ENCODE measurements at regions not wholly inside any gene's neighbourhood (a gene's known extent, or its start where the extent isn't known, plus 50 kb on each side); places are given as distances from the start of the nearest gene placed in this dataset.

DNA sequence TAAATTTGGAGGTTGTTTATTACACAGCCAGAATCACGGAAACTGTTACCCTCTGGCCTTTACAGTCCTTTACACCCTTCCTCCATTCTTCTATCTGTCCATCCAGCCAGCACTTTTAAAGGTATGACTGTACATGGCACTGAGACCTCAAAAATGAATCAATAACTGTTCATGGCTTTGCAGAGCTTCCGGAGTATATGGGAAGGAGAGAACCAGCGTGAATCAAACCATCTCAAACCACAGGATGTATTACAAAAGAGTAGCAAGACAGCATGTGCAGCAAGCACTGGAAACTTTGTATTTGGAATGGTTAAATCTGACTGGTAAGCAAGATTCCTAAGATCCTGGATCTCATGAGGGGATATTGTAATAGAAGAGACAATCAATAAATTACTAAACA is 228.5 kb upstream of the CASK start:
- FAIRE-seq: no peak

DNA sequence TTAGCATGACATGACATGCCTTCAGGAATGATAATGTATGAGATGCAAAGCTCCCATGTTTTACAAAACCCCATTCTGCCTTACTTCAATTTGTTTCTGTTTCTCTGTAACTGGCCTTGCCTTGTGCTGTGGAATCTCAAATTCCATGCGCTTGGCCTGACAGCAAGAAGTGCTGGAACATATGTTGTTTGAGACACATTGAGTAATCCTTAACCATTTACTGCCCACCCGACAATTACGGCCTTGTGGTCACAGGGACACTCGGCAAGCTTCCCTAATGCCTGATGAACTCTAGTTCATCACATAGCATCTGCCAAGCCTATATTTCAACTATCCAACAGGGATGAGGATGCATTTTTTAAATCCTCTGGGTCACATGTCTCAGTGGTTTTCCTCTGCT is 226.4 kb upstream of the CASK start:
- no peak for FAIRE-seq

DNA sequence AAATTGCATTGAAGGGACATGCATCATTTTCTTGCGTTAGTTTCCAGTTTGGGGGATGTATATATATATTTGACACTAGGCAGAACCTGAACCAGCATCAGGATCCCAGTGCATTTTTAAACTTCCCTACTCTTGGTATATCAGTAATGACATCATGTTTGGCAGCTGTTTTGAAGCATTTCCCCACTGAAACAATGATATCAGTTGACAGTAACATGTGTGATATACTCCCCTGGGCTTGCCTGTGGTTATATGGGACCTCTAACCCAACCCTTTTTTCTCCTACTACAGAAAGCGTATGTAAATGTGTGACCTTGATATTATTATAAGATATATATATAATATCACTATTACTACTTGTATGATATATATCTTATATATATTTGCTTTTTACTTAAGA is 225.9 kb upstream of the CASK start:
- peak; percentile 58 for FAIRE-seq

DNA sequence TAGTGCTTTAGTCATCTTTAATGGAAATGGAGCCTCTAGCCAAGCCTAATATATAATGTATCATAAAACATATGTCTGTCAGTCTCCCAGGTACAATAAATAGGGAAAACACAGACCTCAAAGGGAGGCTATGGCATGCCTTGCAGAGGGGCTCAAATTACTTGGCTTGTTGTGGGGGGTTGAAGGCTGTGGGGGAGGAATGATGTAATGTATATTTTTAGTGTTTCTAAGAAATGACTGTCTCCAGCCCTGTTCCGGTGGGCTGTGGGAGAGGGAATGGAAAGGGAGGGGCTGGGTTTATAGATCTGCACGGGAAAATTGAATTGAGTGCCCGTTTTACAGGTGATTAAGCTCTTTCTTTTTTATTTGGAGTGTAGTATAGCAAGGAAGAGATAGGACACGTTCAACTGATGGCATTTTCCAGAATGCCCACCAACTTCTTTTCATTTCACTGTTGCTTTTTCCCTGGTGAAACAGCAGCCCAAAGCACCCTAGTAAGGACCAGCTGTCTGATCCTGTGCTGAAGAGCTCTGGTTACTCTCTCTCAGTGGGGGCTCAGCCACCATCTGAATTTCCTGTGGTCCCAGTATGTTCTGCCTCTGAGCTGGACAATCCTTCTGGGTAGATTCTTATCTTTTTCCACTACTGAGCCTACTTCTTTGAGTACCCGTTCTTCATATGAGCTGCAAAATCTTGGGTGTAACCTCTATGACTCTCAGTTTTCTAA is 220.7 kb upstream of the CASK start:
- FAIRE-seq: no peak

DNA sequence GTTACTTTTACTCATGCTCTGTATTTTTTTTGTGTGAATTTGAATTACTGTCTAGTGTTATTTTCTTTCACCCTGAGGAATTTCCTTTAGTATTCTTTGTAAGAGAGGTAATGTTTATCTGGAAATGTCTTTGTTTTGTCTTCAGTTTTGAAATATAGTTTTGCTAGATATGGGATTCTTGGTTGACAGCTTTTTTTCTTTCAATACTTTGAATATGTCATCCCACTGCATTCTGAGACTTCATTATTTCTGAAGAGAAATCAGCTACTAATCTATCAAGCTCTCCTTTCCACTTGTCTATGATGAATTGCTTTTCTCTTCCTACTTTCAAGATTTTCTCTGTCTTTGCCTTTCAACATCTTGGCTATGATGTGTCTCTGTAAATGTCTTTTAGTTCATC is 217.0 kb upstream of the CASK start:
- peak; percentile 91 for FAIRE-seq

DNA sequence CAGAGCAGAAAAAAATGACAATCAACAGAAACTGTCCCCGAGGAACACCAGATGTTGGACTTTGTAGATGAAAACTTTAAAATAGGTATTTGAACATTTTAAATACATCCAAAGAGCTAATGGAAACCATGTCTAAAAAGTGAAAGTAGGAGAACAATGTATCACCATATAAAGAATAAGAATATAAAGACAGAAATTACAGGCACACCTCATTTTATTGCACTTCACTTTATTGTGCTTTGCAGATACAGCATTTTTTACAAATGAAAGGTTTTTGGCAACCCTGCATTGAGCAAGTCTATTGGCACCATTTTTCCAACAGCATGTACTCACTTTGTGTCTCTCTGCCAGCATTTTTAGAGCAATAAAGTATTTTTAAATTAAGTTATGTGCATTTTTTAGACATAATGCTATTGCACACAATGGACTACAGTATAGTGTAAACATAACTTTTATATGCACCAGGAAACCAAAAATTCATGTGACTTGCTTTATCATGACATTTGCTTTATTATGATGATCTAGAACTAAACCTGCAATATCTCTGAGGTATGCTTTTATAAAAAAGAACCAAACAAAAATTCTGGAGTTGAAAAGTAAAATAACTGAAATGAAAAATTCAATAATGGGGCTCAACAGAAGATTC is 212.4 kb upstream of the CASK start:
- FAIRE-seq: peak; percentile 96

DNA sequence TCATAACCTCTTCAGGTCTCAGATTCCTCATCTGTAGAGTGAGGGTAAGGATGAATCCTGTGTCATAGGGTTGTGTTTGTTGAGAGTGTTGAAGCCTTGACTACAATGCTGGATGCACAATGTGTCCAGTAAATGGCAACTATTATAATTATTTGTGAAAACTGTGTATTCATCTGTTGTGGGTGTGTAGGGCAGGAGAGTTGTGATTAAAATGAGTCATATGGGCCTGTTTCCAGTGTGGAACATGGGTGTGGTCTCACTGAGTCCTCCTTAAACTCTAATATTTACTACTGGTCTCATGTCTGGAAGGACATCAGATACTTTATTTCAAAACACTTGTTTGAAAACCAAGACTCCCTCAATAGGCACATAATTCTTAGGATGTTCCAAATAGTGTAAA is 208.5 kb upstream of the CASK start:
- no peak for FAIRE-seq

DNA sequence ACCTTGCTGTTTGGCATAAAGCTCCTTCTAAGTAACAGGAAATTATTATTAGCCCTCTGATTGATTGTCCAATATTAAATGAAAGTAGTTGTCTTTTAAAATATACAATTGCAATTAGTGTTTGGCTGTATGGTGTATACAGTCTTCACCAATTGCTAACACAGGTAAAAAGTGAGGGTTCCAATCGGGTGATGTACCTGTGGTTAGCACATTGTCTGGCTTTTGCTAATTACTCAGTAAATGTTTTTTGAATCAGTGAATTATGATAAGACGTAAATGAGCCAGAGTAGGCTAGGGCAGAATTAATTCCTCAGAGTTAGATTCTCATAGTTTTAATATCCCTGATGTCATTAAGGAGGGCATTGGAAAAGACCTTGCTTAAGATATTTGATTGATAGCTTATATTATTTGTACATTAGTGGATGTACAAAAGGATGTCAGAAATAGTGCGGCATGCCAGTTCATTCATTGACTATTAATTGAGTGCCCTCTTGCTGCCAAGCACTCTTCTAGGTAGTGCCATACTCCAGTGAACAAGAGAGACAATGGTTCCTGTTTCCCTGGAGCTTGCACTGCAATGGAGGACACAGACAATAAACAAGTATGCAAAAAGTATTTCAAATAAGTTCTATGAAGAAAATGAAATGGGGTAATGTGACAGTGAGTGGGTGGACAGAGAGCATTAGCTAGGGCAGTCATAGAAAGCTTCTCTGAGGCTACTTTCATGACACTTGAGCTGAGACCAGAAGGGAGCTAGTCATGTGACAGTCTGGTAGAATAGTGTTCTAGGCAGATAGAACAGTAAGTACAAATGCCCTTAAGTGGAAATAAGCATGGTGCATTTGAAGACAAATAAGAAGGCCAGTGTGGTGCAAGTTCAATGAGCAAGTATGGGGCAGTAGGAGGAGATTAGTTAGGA is 205.9 kb upstream of the CASK start:
- peak; percentile 14 for FAIRE-seq

DNA sequence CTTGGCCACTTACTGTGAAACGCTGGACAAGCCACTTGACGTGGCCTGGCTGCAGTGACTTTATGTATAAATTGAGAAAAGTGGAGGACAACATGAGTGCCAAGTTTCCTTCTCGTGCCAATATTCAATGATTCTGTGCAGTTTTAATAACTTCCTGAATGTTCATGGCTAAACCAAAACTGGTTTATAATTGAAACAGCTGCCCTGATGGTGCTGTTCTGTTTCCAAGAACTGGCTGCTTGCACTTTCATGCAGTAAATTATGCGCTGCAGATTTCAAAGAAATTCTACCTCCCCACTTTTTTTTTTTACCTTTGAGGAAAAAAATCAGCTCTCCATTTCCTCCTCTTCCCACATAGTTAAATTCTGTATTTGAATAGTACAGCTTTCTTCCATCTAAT is 205.2 kb upstream of the CASK start:
- FAIRE-seq: no peak

DNA sequence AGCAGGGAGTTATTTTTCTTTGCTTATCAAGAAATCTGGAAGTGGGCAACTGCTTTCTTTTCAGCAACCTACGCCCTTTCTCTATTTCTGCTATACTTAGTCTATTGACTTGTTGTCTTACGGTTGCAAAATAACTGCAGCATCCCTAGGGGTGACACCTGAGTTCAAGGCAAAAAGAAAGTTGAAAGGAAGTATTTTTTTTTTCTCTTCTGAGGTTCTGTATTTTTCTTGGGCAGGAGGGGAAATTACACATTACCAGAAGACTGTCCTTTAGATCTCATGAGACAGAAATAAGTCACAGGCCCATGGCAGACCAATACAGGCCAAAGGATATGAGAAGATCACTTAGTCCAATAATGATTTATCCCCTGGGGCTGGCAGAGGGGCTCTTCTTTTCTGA is 204.7 kb upstream of the CASK start:
- no peak for FAIRE-seq

DNA sequence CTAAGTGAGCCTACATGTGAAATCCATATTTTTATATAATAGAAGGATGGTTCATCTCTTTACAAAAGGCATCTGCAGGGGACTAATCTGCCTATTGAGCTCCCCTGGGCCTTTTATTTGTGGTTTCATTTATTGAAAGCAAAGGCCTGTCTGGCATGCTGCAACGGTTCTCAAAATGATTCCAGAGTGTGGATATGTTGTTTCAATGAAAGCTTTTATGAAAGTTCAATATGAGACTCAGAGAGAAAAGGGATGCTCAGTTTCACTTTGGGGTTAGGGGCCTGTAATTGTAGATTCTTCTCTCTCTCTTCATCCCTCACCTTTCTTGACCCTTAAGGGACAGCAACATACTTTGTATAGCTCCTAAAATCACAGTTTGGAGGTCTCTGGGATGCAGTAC is 204.2 kb upstream of the CASK start:
- no peak for FAIRE-seq

DNA sequence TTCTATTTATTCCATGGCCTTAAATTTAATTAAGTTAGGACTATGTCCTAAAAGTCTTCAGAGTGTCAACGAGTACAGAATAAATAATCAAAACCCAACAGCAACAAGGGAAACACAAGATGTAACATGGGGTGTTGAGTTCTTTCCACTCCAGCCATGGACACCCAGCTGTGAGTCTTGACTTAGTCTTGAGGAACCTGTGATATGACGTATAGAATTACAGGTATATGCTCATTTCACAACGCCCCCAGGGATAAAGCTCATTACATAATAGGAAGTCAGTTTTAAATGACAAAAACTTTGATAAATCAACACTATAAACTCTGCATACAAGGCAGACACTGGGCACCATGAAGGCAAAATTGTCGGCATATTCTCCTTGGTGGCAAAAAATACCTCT is 200.0 kb upstream of the CASK start:
- peak; percentile 45 for FAIRE-seq

DNA sequence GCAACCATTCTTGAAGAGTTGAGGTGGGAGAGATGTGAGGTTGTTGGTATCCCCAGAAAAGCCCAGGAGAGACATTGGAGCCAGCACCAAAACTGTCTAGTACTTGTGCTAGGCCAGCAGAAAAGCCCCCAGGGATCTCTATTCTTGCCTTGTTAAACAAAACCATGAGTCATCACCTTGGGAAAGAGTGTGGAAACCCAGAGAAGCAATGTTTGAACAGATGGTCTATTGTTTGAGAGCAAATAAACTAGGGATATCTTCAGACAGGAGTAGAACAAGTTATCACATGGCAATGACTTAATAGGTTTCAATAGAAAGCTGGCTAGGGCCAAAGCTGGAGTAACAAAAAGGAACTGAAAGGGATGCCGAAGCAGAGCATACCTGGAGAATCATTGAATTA is 195.7 kb upstream of the CASK start:
- peak; percentile 58 for FAIRE-seq

DNA sequence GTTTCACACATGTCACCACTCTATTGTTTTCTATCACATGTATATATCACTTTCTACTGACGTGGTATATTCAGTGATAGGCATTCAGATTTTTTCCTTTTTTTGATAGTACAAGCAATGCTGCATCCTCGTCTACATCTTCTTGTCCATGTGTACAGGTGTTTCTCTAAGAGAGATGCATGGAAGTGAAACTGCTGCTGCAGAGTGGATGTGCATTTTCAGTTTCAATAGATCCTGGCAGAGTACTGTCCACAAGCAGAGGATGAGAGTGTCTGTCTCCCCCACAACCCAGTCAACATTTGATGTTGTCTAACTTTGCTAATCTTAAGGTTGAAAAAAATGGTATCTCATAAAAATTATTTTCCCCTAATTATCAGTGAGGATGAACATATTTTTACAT is 194.0 kb upstream of the CASK start:
- FAIRE-seq: no peak

DNA sequence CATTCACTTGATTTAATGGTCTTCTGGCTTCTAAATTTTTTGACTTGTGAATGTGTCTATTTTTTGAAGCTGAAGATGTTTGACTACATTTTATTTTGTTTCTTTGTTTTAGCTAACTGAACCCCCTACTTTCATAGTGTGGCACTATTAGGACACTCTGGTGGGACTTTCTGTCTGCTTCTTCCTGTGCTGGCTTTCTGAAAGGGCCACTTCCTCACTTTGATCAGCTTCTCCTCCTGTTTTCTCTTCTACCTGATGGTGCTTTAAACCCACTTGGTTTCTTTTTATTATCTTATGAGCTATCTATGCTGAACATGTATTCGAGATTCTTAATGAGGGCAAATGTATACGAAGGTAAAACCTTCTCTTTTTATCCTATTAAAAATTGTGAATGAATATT is 186.1 kb upstream of the CASK start:
- FAIRE-seq: no peak

DNA sequence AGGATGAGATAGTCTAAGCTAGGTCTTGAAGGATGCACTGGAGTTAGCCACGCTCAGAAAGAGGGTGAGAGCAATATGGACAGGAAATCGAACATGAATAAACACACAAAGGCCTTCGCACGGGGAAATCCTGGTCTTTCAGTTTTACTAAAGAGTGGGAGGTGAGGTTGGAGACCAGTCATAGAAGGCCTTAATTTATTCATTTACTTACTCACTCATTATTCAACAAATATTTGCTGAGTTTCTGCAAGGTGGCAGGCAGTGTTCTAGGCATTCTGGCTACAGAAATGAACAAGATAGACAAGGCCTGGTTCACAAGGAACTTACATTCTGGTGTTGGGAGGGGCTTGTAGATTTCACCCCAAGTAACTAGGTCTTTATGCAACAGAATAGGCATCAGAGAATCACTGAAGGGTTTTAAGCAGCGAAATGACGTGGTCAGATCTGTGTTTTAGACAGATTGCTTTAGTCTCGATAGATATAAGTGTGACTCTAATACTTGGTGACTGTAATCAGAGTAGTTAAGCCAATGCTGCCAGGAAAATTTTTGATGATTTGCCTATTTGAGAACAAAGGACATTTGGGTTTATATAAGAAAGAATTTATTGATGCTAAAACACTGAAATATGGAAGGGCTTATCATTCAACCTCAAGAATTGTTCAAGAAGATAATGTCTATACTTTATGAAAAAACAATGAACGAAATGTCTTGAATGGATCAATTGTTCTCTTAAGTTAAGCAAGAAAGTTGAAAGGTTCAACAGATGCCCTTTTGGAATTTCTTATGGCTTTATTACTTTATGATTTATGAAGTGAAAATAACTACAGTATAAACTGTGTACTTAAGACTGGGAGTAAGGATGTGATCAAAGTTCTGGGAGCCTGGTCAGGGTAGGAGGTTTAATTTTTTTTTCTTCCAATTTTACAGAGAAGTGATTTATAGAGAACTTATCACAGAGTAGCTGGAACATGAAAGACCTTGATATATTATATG is 184.4 kb upstream of the CASK start:
- FAIRE-seq: peak; percentile 99

DNA sequence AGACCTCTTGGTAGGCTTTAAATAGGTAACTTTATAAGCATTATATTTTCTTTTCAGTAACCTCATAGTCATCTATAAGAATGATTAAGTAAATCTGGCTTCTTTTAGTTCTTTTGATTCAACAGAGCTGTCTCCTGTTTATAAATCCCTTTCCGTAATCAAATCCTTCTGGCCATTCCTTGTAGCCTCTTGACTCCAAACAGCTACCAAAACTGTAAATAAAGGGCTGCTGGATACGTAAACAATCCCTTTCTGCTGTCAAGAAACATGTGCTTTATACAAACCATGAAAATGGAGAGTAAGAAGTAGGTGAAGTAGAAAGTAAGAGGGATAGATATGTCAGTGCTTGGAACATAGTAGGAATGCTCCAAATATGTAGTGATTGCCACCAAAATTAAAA is 183.2 kb upstream of the CASK start:
- FAIRE-seq: peak; percentile 92

DNA sequence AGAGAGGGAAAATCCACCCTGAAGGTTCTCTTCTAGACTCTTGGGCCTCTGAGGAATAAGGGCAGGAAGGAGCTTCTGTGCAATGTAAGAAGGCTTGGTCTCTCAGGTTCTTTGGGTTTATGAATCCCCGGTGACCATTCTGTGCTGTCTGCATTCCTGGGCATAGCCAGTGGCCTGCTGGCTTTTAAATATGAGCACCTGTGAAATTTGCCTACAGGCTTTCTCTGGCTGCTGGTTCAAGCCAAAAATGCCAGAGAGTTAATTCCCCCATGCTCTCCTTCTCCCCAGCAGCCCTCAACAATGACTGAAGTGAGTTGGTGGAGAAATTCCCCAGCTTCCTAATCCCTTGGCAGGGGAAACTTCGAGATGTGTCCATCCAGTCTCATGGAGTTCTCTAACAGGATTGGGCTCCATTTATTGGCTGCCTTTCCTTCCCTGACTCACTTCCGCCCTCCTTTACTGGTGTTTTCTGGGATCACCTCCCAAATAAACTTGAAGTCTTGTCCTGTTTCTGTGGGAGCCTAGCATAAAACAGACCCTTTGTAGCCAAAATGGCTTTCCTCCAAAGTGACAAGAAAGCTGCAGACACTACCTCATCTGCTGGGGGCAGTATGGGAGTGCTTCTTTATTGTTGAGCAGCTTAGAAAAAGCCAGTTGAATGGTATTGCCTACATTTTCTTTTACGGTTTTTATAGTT is 179.4 kb upstream of the CASK start:
- no peak for FAIRE-seq

DNA sequence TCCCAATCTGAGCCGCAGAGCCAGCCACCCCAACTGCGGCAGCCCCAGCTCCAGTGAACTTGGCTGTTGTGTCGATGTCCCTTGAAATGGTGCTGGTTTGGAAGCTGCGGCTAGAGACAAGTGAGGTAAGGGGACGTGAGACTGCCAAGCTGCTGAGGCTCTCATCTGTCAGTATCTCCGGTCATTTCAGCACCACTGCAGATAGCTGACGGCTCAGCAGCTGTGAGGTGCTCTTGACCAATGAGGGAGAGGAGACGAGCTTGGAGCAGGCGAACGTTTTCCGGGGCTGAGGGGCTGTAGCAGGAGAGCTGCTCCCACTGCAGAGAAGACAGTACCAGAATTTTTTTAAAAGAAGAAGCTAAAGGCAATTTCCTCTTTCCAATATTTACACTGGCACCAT is 175.5 kb upstream of the CASK start:
- FAIRE-seq: no peak

DNA sequence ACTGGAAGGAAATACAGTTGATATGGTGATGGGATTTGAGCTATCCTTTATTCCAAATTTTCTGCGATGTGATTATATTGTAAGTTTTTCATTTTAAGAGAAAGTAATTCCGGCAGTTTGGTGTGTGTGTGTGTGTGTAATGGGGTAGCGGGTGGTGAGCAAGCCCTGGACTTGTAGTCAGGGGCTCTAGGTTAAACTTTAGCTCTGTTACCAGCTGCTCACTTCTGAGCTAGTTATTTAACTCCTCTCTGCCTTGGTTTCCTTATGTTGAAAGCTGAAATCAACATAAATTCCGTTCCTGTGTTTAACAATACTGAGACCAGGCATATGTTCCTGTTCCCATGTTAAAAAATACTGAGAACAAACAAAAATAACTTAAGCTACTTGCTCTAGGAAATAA is 174.1 kb upstream of the CASK start:
- no peak for FAIRE-seq

DNA sequence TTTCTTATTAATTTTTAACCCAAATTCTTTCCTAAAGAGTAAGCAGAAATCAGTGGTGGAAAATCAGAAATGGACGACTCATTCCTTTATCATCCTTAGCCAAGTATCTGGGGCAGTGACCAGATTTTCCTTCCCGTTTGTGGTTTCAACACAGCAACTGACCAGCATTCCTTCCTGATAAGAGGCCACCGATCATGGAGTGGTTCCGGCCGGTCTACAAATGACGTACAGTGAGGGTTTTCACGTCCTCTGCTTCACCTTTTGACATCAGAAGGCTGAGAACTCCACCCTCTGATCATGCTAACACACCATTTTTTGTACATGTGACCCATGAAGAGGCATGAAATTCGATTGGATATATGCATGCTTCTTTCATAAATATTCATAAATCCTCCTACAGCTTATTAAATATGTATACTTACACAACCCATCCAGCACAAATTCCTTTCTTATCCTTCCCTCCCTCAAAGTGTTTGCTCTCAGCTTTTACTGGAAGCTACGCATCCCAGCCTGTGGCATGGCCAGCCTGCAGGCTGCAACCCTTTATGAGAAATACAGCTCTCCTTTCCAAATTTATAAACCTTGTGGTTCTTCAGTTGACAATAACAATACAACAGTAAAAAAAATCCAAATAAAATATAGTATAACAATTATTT is 173.0 kb upstream of the CASK start:
- peak; percentile 70 for FAIRE-seq
